ENCODE measurements at regions not wholly inside any gene's neighbourhood (a gene's known extent, or its start where the extent isn't known, plus 50 kb on each side); places are given as distances from the start of the nearest gene placed in this dataset.

DNA sequence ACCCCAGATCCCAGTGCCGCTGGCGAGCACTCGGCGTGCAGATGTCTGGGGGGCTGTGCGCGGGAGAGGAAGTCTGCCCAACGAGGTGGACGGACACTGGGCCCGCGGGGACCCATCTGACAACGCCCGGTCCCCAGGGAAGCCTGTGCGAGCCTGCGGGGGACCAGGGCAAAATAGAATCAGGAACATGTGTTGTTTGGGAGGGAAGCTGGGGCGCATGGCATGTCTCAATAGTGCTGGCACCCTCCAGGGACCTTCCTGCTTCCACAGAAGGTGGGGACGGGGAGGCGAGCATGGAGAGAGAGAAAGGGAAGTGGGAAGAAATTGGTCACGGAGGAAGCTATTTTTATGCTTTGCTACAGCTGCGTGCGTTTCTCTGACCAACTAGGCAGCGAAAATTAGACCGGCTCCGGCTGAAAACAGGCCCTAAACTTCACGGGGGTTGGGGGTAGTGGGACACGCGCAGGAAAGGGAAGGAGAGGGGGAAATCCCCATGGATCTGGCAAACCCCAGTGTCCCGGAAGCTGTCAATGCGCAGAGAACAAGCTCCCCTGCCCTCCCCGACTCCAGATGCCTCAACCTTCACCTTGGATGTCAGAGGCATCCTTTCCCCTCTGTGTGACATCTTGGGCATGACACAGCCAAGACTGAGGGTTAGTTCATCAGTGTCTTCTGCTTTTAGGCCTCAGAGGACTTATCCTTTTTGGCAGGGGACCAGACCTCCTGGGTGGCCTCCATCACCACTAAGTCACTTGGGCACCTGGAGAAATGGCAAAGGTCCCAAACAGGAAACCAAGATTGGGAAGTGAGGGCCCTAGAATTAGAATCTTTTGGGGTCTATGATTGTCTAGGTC, 169.8 kb upstream of the BCOR start:
- DNase-seq: no peak

DNA sequence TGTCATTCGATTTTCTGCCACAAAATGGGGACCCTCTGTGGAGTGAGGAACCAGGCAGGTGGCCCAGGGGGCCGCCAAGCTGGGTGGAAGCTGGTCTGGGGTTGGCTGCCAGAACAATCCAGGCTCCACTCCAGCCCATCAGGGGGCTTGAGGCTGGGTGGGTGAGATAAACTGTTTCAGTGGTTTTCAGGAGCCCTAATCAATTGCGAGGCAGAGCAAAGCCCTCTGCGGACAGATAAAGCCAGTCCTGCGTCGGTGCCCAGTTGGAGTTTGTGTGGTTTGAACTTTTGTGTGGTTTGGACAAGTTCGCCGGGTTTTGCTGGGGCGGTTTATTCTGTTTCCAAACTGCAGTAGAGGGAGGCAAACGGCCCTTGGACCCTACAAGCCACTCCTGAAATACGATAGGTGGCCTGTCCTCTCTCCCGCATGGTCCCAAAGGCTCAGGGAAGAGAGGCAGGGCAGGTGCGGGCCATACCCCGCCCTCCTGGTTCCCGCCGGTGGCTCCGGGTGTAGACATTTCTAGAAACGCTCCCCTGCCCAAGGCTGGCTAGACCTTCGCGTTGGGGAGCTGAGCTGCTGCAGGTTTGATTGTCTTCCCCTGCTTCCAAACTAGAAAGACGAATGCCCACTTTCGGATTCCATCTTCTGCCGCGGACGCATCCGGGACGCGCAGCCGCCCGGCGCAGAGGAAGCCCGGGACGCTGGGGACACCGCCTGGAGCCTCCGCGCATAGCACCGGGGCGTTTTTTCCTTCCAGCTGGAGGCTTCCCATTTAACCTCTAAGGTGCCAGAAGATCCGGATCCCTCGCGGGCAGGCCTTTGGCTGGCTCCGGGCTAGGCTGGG, 169.0 kb upstream of the BCOR start:
- DNase-seq: peak; percentile 36

DNA sequence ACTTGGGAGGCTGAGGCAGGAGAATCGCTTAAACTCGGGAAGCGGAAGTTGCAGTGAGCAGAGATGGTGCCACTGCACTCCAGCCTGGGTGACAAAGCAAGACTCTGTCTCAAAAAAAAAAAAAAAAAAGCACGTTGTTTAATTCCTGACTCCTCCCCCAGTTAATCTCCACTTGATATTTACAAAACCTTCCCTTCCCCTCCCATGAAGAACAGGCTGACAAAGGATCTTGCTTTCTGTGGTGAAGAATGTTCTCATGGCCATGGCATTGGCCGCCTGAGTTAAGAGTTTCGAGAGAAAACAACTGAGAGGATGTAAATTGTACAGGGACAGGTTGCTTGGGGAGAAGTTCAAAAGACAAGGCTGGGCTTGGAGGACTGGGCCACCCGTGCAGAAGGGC, 168.2 kb upstream of the BCOR start:
- DNase-seq: no peak

DNA sequence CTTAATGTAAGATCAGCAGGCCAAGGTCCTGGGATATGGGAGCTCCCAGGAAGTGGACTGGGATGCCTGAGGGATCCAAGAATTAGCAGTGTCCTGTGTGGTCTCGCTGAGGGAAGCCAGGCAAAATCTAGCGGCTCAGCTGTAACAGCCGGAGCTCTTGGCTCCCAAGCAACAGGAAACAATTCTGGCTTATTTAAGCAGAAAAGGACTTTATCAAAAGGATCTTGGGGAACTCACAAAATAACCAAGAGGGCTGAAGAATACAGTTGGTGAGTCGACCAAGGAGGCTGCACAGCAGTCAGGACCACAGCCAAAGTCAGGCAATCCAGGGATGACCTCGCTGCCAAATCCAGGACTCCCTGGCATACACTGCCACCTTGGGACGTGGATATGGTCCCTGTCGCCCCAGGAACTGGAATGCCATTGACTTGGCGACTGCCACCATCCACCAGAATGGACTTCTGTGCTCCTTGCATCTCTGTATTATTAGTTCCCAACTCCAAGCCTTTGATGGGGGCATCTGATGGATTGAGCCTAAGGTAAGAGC, 165.3 kb upstream of the BCOR start:
- no peak for DNase-seq

DNA sequence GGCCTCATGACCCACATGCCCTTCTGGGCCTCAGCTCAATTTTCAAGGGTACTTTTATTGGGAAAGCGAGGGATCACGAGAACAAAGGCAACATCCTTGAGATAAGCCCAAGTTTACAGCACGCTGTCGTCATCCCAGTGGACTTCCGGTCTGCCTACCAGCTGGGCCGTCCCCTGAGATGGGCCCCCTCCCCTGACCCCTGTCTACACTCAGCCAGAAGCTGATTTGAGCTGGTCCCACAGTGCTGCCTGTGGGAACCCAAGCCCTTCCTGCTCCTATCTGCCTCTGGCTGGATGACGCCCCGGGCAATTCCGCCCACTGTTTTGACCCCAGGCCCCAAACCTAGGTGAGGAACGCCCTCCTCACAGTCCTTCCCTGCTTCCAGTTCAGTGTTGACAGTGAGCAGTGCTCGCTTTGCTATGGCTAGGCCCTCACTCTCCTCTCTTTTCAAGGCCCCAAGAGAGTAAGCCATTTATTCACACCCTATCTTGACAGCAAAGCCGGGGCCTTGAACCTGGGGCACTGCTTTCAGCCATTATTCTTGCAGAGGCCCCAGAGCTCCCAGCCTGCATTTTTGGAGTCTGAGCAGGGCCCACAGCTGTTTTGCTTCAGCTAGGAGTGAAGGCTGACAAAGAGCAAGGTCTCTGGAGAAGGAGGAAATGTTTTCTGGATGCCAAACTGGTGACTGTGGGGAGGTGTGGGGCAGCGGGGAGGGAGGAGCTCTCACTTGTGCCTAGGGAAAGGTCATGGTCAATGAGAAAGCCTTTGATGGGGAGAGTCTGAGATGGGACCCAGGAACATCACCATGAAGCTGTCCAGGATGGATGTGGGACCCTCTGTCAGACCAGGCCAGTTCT, 164.6 kb upstream of the BCOR start:
- no peak for DNase-seq

DNA sequence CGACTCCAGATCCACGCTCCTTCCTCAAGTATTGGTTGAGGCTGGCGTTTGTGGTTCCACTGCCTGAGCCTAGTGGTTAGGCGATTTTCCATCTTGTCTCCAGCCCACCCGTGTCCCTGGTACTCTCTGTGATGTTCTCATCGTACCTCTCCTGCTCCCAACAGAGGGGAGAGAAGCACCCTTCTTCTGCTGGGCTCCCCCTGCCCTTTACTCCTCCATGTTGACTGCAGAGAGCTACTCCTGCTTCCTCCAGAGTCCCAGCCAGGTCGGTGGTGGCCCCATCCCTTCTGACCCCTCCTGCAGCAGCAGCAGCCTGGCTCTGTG, 164.0 kb upstream of the BCOR start:
- no peak for DNase-seq

DNA sequence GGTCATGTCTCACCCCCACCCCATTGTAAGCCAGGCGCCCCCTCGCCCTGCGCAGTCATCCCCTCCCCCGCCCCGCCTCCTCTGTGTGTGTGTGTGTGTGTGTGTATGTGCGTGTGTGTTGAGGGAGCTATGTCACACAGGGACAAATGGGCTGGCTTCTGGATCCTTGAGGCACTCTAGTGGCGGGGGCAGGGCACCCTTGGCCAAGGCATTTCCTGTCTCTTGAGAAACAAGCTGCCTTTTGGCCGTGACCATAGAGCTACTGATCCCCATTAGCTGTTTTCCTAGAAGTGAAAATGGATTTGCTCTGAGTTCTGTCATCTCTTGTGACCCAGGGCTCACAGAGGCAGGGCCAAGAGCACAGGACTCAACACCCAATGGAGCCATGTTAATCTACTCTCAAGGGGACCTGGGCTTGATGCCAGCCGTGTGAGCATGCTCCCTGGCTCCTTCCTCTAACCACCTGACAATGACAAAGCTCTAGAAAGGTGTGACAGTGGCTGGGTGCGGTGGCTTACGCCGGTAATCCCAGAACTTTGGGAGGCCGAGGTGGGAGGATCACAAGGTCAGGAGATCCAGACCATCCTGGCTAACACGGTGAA, 162.5 kb upstream of the BCOR start:
- no peak for DNase-seq

DNA sequence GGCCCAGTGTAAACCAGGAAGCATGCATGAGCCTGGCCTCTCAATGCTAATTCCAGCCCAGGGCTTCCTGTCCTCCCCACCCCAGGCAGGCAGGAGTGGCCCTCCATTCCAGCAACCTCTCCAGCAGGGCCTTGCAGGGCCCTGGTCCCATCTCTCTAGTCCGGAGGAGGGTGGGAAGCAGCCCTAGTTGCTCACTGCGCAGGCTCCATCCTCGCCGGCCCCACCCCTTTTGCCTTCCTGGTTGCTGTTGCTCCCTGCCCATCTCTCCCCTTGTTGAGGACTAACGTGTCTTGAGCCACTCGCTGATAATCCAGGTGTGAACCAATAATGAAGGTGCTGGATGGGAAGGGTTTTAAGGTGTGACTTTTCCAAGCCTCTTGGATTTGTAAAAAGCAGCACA, 161.2 kb upstream of the BCOR start:
- no peak for DNase-seq

DNA sequence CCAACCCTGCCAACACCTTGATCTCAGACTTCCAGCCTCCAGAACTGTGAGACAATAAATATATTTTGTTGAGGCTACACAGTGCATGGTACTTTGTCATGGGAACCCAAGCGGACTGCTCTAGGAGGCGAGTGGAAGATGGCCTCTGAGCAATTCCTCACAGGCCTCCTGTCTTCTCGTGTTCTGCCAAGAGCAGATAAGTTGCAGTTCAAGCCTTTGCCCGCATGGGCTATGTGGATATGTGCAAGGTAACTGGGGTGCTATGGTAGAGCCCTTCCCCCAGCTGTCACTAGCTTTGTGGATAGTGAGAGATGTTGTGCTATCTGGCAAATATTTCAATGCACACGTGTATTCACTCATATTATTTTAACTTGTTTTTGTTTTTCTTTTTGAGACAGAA, 156.0 kb upstream of the BCOR start:
- DNase-seq: no peak

DNA sequence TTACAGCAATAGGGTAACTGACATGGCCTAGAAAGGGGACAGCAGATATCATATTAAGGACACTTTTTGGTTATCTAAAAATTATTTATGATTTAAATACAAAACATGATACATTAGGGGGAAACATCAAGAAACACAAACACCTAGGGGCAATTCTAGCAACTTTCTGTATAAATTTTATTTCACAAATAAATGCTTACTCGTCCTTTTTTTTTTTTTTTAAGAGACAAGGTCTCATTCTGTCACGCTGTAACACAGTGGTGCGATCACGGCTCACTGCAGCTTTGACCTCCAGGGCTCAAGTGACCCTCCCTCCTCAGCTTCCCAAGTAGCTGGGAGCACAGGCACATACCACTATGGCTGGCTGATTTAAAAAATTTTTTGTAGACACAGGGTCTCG, 151.8 kb upstream of the BCOR start:
- DNase-seq: no peak

DNA sequence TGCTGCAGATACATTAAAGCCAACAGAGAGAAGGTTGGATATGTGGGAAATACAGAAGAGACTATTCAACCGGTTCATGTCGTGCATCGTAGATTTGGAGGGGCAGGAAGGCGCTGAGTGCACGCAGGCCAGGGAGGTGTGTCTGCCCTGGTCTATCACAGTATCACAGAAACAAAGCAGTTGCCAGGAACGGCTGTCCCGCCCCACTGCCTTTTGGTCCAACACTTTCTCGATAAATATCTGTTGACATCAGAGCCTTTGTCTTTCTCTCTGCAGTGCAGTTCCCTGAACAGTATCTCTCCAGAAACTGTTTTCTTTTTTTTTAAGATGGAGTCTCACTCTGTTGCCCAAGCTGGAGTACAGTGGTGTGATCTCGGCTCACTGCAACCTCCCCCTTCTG, 151.1 kb upstream of the BCOR start:
- no peak for DNase-seq

DNA sequence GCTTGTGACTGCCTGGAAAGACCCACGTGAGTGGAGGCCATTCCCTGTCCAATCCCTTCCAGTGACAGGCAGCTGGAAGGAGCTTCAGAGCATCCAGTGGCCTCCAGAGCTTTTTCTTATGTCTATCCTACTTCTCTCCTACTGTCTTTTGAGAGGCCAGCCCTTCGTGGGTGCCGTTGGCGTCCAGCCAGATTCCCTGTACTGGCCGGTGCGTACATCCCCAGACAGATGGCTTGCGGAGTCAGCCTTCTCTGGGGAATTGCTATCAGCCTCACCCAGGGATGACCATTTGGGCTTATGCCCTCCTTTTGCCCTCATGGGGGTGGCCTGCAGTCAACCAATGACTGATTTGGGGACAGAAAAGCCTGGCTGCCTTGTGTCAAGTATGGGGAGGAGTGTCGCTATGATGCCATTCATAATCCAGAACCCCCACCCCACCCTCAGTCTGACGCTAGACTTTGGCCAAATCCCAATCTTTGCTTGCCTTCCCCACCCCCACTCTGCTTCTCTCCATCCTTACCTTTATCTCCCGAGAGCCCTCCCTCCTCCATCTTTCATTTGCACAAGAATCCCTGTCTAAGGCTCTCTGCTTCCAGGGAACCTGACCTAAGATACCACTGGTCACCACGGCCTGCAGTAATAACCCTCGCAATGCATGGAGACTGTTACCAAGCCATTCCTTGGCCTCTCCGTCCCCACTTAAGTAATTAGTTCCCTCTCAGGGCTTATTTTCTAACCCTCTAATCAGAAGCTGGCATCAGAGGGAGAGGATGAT, 150.3 kb upstream of the BCOR start:
- no peak for DNase-seq

DNA sequence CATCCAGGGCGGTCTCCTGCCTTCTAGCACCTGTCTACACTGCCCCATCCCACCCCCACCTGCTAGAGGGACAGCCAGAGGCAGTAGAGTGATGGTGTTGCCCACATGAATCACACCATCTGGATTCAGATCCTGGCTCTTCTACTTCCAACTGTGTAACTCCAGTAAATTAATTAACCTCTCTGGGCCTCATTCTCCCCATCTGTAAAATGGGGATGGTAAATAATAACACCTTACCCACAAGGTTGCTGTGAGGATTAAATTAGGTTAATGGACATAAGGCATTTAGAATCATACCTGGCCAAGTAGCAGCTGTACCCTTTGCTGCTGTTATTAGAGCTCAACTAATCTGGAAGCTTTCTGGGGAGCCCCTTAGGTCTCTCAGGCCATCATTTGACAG, 149.6 kb upstream of the BCOR start:
- DNase-seq: no peak

DNA sequence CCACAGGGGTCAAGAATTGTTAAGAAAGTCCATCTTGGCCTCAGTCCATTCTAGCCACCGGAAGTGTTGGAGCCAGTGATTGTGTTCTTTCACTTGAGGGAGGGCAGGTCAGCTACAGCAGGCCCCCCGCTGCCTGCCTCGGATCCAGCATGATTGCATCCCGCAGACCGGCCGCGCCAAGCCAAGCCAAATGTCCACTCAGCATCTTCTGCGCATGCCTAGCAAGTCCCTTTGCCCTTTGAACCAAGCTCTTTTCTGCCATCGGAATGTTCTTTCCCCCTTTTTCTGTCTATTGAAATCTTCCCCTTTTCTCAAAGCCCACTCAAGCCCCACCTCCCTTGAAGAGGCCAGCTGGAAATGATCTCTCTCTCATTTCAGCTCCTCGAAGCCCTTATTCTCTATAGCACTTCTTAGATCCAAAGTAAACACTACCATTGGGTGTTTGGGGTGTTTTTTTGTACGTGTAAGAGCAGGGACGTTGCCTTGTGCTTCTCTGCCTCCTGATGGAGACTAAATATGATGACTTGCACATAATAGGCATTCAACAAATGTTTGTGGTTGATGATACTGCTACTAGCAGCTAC, 147.8 kb upstream of the BCOR start:
- DNase-seq: no peak

DNA sequence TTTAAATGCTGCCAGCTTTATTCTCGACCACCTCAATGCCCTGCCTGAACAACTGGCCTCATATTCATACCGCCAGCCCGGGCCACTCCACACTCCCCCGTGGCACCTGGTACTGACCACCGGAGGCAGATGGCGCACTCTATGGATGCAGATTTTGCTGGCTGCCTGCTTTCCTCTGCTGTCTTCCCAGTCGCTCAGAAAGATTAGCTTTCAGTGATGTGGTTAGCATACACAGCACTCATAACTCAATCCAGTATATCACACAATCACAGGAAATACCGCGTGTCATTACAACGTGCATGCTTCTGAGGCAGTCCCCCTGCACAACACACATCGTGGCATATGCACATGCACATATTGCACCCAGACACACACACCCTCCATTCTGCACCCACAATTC, 147.2 kb upstream of the BCOR start:
- DNase-seq: no peak

DNA sequence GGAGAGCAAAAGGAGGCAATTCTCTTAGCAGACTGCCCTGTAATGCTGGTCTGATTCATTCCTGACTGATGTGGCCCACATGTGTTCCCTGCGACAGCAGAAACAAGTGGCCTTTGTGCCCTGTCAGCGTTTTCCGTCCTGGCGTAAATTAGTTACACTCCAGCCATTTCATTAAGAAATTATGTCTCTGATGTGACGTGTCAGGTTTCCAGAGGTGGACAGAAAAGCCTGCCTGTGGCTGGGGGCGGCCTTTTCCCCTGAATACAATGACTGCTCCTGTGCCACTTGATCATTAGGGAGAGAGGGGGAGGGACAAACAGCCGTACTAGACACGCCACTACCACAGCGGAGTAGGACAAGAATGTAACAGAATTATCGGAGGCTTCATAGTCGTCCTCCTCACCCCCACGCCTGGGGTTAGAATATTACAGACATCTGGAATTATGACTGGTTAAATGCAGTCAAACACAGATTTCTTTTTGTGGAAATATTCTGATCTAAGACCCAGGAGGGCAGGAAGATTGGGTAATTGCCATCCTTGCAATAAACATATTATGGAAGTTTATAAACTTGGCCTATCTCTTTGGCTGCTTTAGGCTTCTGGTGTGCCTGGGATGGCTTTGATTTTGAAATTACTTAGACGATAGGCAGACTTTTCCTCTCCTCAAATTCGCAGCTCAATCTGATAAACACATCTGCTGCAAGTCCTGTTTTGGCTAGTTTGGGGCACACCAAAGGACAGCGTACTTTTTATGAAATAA, 146.2 kb upstream of the BCOR start:
- no peak for DNase-seq

DNA sequence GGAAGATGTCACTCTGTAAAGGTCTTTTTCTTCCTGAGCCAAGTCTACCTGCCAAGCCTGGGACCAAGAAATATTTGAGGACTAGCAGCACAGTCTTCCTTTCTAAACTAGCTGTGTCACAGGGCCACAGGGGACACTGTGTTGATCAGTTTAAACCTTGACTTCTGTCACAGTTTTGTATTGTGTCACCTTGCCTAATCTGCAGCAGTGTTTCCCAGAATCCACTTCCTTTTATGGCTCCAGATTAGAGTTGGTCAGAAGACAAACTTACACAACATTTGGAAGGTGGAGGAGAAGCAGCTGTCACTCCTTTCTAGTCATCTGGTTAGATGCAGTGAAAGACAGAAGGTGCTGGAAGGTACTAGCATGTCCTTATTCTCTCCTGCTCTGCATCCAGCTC, 143.1 kb upstream of the BCOR start:
- no peak for DNase-seq

DNA sequence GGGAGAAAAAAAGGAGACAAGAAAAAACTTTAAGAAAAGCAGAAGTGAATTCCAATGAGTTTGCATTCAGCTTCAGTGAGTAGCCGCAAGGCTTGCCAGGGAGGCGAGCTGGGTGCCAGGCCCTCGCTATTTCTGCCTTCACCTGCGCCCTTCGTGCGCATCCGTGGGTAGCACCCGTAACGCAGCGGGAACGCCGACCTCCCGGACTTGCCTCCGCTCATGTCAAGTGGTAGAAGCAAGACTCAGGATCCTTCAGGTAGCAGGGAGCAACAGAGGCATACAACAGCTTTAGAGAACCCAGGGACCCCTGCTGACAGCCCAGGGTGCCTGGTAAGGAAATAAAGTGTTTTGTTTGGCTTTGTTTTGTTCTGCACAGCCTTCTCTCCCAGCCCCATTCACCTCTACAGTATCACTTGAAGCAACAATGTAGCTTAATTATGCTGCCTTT, 140.0 kb upstream of the BCOR start:
- no peak for DNase-seq

DNA sequence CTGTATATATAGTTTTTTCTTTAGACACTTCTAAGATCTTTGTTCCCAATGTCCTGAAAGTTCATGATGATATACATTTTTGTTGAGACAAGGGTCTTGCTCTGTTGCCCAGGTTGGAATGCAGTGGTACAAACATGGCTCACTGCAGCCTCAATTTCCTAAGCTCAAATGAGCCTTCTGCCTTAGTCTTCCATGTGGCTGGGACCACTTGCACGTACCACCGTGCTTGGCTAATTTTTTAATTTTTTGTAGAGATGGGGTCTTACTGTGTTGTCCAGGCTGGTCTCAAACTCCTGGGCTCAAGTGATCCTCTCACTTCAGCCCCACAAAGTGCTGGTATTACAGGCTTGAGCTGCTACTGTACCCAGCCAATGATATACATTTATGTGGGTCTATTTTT, 132.9 kb upstream of the BCOR start:
- no peak for DNase-seq

DNA sequence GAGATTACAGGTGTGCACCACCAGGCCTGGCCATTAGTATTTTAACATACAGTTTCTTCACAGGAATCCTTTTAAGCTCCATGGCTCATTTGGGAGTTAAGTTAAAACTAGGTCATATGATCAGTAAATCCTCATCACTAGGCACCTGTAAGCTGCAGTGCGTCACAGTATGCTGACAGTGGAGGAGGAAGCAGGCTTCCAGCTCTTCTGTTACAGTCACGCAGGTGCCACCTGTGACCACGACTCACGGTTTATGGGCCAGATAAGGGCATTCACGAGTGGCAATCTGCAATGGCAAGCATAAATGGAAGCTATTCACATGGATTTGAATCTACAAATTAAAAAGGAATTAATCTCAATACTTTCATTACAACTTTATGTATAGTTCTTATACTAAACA, 129.4 kb upstream of the BCOR start:
- DNase-seq: no peak

DNA sequence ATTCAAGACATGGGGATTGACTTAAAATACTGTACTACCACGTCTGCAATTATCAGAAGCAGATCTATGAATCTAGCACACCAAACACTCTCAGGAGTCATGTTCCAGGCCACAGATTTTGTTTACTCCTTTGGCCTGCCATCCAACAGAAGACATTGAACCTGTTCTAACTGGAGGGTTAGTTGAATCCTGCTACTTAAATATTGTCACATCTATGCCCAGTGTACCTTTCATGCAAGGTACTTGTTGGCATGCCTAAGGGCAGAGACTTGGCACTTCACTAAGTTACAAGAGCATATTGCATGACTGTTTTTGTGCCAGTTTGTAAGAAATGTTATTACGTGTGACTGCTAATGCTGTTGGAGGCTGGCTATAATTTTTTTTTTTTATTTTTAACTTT, 126.9 kb upstream of the BCOR start:
- DNase-seq: no peak
